WERI-Rb-1 (cell line): ENCODE measurements at regions not wholly inside any gene's neighbourhood (a gene's known extent, or its start where the extent isn't known, plus 50 kb on each side); places are given as distances from the start of the nearest gene placed in this dataset.
A peak's percentile ranks its signal among the peaks of the same experiment; 100 is the strongest.

ENCODE experiments used
- DNase-seq: peaks from one replicate; pipeline ENCODE4 v3.0.0-alpha.2; 2020
- H3K27ac ChIP-seq: fragments of 250-450 bp; sonication (Bioruptor Pico); 2 replicates; pipeline ENCODE4 v1.5.1; 2020; ENCODE audit warnings: mild to moderate bottlenecking, moderate library complexity
- H3K27me3 ChIP-seq: fragments of 250-450 bp; sonication (Bioruptor Pico); 2 replicates; pipeline ENCODE4 v1.5.1; 2021; ENCODE audit warnings: mild to moderate bottlenecking, low read depth, moderate library complexity; ENCODE audit not compliant: insufficient read depth, severe bottlenecking
- H3K36me3 ChIP-seq: fragments of 250-450 bp; sonication (Bioruptor Pico); 2 replicates; pipeline ENCODE4 v1.5.1; 2020; ENCODE audit warnings: mild to moderate bottlenecking, moderate library complexity
- H3K4me3 ChIP-seq: 2 replicates; pipeline ENCODE4 v1.5.1; 2011; ENCODE audit warnings: low read depth, mild to moderate bottlenecking, control low read depth, low read length
- H3K9me3 ChIP-seq: fragments of 250-450 bp; sonication (Bioruptor Pico); 2 replicates; pipeline ENCODE4 v1.5.1; 2021; ENCODE audit warnings: mild to moderate bottlenecking, moderate library complexity; ENCODE audit not compliant: severe bottlenecking
- TF ChIP-seq, protein P1 (sequence below): IDR thresholded peaks from 2 replicates; pipeline ENCODE4 v1.5.1; 2011; ENCODE audit warnings: low read depth, mild to moderate bottlenecking, control low read depth, inconsistent platforms, low read length

GRCh38 chr15:92565351-92566125 lies 90.0 kb downstream of the FAM174B start:
- H3K27me3 ChIP-seq = no peaks in the 10 kb centered on the region
- no peak overlapping the region for H3K4me3 ChIP-seq
- peak; percentile 61 for DNase-seq
- H3K27ac ChIP-seq = no peak overlapping the region
- no peaks in the 10 kb centered on the region for H3K36me3 ChIP-seq
- TF ChIP-seq, protein P1, sequence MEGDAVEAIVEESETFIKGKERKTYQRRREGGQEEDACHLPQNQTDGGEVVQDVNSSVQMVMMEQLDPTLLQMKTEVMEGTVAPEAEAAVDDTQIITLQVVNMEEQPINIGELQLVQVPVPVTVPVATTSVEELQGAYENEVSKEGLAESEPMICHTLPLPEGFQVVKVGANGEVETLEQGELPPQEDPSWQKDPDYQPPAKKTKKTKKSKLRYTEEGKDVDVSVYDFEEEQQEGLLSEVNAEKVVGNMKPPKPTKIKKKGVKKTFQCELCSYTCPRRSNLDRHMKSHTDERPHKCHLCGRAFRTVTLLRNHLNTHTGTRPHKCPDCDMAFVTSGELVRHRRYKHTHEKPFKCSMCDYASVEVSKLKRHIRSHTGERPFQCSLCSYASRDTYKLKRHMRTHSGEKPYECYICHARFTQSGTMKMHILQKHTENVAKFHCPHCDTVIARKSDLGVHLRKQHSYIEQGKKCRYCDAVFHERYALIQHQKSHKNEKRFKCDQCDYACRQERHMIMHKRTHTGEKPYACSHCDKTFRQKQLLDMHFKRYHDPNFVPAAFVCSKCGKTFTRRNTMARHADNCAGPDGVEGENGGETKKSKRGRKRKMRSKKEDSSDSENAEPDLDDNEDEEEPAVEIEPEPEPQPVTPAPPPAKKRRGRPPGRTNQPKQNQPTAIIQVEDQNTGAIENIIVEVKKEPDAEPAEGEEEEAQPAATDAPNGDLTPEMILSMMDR = no peak
- no peaks in the 10 kb centered on the region for H3K9me3 ChIP-seq

DNA sequence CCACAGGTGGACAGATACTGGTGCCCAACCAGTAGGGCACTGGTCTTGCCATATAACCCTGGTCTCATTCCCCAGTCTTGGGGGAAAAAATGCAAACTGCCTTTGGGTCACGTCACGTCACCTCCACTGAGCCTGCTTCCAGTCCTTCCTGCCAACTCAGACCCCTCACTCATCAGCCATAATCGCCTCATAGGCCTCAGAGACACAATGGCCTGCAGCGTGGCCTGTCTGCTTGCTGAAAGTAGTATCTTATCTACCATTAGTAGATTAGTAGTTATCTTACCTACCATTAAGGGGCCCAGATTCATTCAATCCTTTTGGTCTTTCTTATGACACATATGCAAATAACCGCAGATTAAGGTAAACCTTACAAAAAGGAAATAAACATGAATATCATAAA lies 93.8 kb downstream of the FAM174B start:
- TF ChIP-seq, protein P1 = no peak
- no peaks in the 10 kb centered on the region for H3K27me3 ChIP-seq
- H3K36me3 ChIP-seq = no peaks in the 10 kb centered on the region
- DNase-seq = no peak
- H3K27ac ChIP-seq = no peak overlapping the region
- H3K4me3 ChIP-seq = no peak overlapping the region
- no peaks in the 10 kb centered on the region for H3K9me3 ChIP-seq

DNA sequence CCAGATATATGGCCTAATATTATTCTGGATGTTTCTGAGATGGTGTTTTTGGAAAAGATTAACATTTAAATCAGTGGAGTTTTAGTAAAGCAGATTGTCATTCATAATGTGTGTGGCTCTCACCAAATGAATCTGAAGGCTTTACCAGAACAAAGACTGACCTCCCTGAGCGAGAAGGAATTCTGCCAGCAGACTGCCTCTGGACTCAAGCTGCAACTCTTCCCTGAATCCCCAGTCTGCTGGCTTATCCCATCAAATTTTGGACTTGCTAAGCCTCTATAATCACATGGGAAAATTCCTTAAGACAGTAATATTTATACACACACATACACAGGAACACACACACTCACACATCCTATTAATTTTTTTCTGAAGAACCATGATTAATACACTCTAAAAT lies 102.3 kb downstream of the FAM174B start:
- DNase-seq = no peak
- no peaks in the 10 kb centered on the region for H3K36me3 ChIP-seq
- no peaks in the 10 kb centered on the region for H3K27me3 ChIP-seq
- H3K9me3 ChIP-seq = no peaks in the 10 kb centered on the region
- H3K27ac ChIP-seq = no peak overlapping the region
- no peak overlapping the region for H3K4me3 ChIP-seq
- TF ChIP-seq, protein P1 = no peak

DNA sequence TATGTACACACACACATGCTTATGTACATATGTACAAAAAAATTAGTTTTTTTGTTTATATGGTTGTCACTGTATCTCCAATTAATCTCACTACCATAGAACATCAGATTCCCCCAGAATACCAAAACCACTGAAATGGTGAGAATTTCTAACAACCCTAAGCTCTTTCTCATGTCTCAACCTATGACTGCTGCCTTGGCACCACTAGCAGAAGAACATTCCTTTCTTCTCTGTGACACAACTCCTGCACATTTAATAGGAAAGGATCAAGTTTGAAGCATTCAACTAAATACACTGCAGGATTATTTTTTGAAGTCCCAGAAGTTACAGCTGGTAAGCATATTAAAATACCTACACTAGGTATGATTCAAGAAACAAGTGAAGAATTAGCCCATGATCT lies 109.6 kb downstream of the FAM174B start:
- Histone ChIP-seq H3K27me3 (no peaks in the 10 kb centered on the region), H3K27ac (no peak overlapping the region), H3K4me3 (no peak overlapping the region), H3K9me3 (no peaks in the 10 kb centered on the region), H3K36me3 (no peaks in the 10 kb centered on the region)
- no peak for DNase-seq
- TF ChIP-seq, protein P1 = no peak

DNA sequence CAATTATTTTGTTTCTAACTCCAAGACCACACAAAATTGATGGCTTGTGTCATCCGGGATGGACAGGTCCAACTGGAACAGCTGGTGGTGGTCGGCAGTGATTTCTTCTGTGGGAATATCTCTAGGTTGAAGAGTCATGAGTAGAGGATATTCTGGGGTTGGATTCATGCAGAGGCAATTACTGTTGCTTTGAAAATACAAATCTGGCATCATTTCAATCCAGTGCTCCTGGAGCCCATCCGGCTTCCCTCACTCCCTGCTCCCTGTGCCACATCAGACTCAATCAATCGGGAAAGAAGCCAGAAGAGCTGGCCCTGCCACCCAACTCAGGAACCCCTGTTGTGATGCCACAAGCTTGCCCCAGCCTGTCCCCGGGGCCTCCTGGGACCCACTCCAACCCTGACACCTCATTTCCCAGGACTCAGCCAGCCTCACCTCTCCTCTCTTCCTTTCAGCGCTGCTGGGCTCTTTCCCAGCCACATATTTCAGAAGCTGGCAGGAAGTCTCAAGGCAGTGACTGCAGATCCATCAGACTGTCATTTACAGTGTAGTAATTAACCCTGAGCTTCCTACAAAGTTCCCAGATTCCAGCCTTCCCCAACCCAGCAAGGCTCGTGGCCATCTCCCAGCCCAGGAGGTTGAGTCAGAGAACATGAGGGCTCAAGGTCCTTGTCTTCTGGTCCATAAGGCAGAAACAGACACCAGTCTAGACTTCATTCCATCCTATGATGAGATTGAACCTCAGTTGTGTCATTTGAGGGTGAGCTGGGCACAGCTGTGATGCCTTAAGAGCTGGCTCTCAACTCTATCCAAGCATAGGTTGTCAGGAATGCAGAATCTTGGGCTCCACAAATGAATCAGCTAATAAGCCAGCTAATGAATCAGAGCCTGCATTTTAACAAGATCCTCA lies 114.0 kb downstream of the FAM174B start:
- no peaks in the 10 kb centered on the region for H3K27me3 ChIP-seq
- TF ChIP-seq, protein P1 = no peak
- H3K4me3 ChIP-seq = no peak overlapping the region
- no peaks in the 10 kb centered on the region for H3K9me3 ChIP-seq
- H3K27ac ChIP-seq = no peak overlapping the region
- H3K36me3 ChIP-seq = no peaks in the 10 kb centered on the region
- DNase-seq = no peak
